GM10248 (cell line): ENCODE measurements at regions not wholly inside any gene's neighbourhood (a gene's known extent, or its start where the extent isn't known, plus 50 kb on each side); places are given as distances from the start of the nearest gene placed in this dataset.

Experiments used
- CTCF ChIA-PET: fragments of 300-600 bp; sonication (Branson Sonifier 250); formaldehyde crosslinking; extraction: SDS; loops from one replicate; lab custom pipeline; 2021; ENCODE audit warnings: antibody characterized with exemption; lab: Yijun Ruan, JAX
- POLR2A ChIA-PET: fragments of 350-650 bp; sonication (Branson Sonifier 250); formaldehyde crosslinking; extraction: SDS; loops from one replicate; lab custom pipeline; 2020; ENCODE audit warnings: antibody characterized with exemption; lab: Yijun Ruan, JAX
- DNase-seq: peaks from one replicate; pipeline ENCODE4 v3.0.0; 2012; ENCODE audit errors: extremely low spot score
- CTCF ChIP-seq: IDR thresholded peaks from 2 replicates; pipeline ENCODE4 v1.5.1; 2012; ENCODE audit warnings: mild to moderate bottlenecking, low read depth; ENCODE audit errors: extremely low read depth, missing control alignments, control extremely low read depth

DNA sequence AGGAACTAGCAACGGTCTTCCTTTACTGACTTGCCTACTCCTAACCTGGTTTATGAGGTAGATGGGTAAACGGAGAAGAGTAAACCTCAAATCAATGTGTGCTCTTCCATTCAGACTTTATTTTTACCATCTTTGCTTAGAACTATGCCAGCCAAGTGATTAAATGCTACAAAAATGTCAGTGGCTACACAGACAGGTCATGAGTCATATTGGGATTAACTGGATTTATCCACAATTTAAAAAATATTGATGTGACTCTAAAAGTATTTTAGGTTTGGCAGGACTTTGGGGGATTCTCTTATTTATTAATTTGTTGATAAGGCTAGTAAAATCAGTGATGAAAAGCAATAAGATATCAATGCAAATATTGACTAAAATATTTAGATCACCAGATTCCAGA lies 275.0 kb downstream of the PLK2 start:
- ChIA-PET POLR2A (no interaction called here), CTCF (no interaction called here)
- TF ChIP-seq CTCF, result no peak
- no peak for DNase-seq

- DNase-seq, result no peak
- no peak for TF ChIP-seq CTCF
- CTCF ChIA-PET, result no interaction called here
- POLR2A ChIA-PET, result no interaction called here
Measured at GRCh38 chr5:58183786-58184085, 276.1 kb downstream of the PLK2 start.

- no peak for TF ChIP-seq CTCF
- CTCF ChIA-PET, result interaction anchor here (1.1 to 2.0 kb wide), 2 partner anchors 9 to 23 kb away, joined by 4 to 7 read pairs; no protein-coding TSS in a partner anchor
Measured at GRCh38 chr5:58183078-58183785, 276.7 kb downstream of the PLK2 start.

DNA sequence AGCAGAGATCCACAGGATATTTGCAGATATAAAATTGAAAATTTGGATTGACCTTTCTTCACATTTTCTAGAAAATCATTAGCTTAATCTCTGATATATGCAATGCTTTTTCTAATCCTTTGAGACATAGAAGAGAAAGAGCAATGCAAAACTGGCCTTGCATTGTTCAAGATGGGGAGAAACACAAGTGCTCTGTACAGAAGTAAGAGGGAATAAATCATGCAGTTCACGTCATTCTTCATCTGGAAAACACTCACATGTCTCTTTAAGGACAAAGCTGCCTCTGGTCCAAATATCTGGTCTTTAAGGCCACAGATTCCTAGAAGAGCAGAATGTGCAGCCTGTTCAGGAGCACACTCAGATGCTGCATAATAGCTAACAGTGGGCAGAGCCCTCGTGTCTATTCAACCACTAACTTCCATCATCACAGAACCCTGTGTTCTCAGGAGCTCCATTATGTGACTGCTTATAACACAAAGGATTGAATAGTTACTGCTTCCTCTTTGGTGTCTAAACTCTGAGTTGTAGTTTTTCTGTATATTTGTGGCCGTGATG lies 277.5 kb downstream of the PLK2 start:
- ChIA-PET POLR2A (no interaction called here), CTCF (interaction anchor here (1.1 to 2.0 kb wide), 2 partner anchors 9 to 24 kb away, joined by 4 to 7 read pairs; no protein-coding TSS in a partner anchor)
- TF ChIP-seq CTCF, result no peak
- DNase-seq, result no peak

More at GRCh38 chr5:58183078-58183785, 276.7 kb downstream of the PLK2 start:
- DNase-seq, result no peak
- POLR2A ChIA-PET, result no interaction called here

GRCh38 chr5:58181578-58182286 lies 278.2 kb downstream of the PLK2 start:
- TF ChIP-seq CTCF, result no peak
- DNase-seq, result no peak
- CTCF ChIA-PET, result interaction anchor here (1.1 to 2.0 kb wide), 2 partner anchors 8 to 24 kb away, joined by 4 to 7 read pairs; no protein-coding TSS in a partner anchor
- POLR2A ChIA-PET, result no interaction called here

GRCh38 chr5:58172946-58173345 lies 286.9 kb downstream of the PLK2 start:
- POLR2A ChIA-PET, result no interaction called here
- no peak for TF ChIP-seq CTCF
- CTCF ChIA-PET, result interaction anchor here (1.1 to 1.8 kb wide), 3 partner anchors 9 to 11 kb away, joined by 3 to 7 read pairs (median 7); no protein-coding TSS in a partner anchor
- no peak for DNase-seq
